A673 (cell line): ENCODE measurements at regions not wholly inside any gene's neighbourhood (a gene's known extent, or its start where the extent isn't known, plus 50 kb on each side); places are given as distances from the start of the nearest gene placed in this dataset.

Experiments
- BruUV-seq: library from RNA; stranded (reverse); fragments of 400-500 nt; replicated peaks from 2 replicates; lab custom pipeline; 2021; lab: Mats Ljungman, UMichigan
- CTCF ChIA-PET: fragments of 300-600 bp; sonication (Branson Sonifier 250); formaldehyde crosslinking; loops from one replicate; lab custom pipeline; 2022; ENCODE audit warnings: antibody characterized with exemption; lab: Charles Lee
- POLR2A ChIA-PET: fragments of 300-600 bp; sonication (Branson Sonifier 250); formaldehyde crosslinking; loops from one replicate; lab custom pipeline; 2022; ENCODE audit warnings: antibody characterized with exemption; ENCODE audit not compliant: low non-redundant PET; lab: Charles Lee
- DNase-seq: peaks from one replicate; pipeline ENCODE4 v3.0.0-alpha.2; 2015; ENCODE audit warnings: low spot score
- H3K27ac ChIP-seq: fragments of 200-600 bp; sonication (generic); 2 replicates; pipeline ENCODE4 v1.5.1; 2016; ENCODE audit warnings: mixed run types, low read depth, mild to moderate bottlenecking, mixed read lengths, antibody characterized with exemption, low read length; ENCODE audit not compliant: poor library complexity, severe bottlenecking
- H3K27me3 ChIP-seq: fragments of 200-600 bp; sonication (generic); replicated peaks from 2 replicates; pipeline ENCODE4 v1.6.1; 2017; ENCODE audit warnings: mixed run types, low read depth, mild to moderate bottlenecking, mixed read lengths, antibody characterized with exemption, low read length; ENCODE audit not compliant: insufficient read depth, poor library complexity
- H3K36me3 ChIP-seq: fragments of 200-600 bp; sonication (generic); 2 replicates; pipeline ENCODE4 v1.6.1; 2016; ENCODE audit warnings: mixed run types, mild to moderate bottlenecking, mixed read lengths, antibody characterized with exemption, low read length; ENCODE audit not compliant: insufficient read depth, poor library complexity, severe bottlenecking
- H3K4me1 ChIP-seq: fragments of 200-600 bp; sonication (generic); 2 replicates; pipeline ENCODE4 v1.6.1; 2017; ENCODE audit warnings: mixed run types, mild to moderate bottlenecking, mixed read lengths, antibody characterized with exemption, low read length; ENCODE audit not compliant: insufficient read depth, poor library complexity, severe bottlenecking
- H3K4me3 ChIP-seq: fragments of 200-600 bp; sonication (generic); 2 replicates; pipeline ENCODE4 v1.5.1; 2016; ENCODE audit warnings: low read depth, mixed run types, mild to moderate bottlenecking, mixed read lengths, low read length; ENCODE audit not compliant: poor library complexity, severe bottlenecking
- H3K9me3 ChIP-seq: fragments of 200-600 bp; sonication (generic); 2 replicates; pipeline ENCODE4 v1.6.1; 2016; ENCODE audit warnings: mixed run types, low read depth, mild to moderate bottlenecking, mixed read lengths, antibody characterized with exemption, low read length; ENCODE audit not compliant: poor library complexity, severe bottlenecking
- CTCF ChIP-seq: fragments of 300-800, 200-600 bp; sonication (generic); conservative IDR thresholded peaks from 2 replicates; pipeline ENCODE4 v1.5.1; 2017; ENCODE audit warnings: low read depth, mild to moderate bottlenecking, antibody characterized with exemption, low read length, moderate library complexity, mixed read lengths
- EZH2 ChIP-seq: fragments of 200-600 bp; sonication (generic); IDR thresholded peaks from 2 replicates; pipeline ENCODE4 v1.6.1; 2017; ENCODE audit warnings: borderline replicate concordance, low read depth, mild to moderate bottlenecking, mixed read lengths, antibody characterized with exemption, low read length; ENCODE audit not compliant: poor library complexity, severe bottlenecking
- intact Hi-C: fragments of 100-400 bp; cut with micrococcal nuclease; formaldehyde crosslinking; loops from one replicate; pipeline ENCODE4 v1.10.0; 2022; ENCODE audit not compliant: unreplicated experiment

GRCh38 chr4:127224556-127224955 is 408.2 kb upstream of the INTU start:
- Histone ChIP-seq H3K27me3 (no peaks in the 10 kb centered on the region), H3K27ac (no peak overlapping the region), H3K9me3 (no peaks in the 10 kb centered on the region), H3K4me3 (no peak overlapping the region), H3K36me3 (no peaks in the 10 kb centered on the region), H3K4me1 (no peaks in the 10 kb centered on the region)
- ChIA-PET POLR2A (no interaction called here), CTCF (no interaction called here)
- TF ChIP-seq EZH2 (no peak), CTCF (no peak)
- no TSS peak for BruUV-seq
- intact Hi-C loops: no loop called here
- no peak for DNase-seq

- H3K4me3 ChIP-seq: no peak overlapping the region
- no peaks in the 10 kb centered on the region for H3K36me3 ChIP-seq
- intact Hi-C loops: no loop called here
- H3K27me3 ChIP-seq: no peaks in the 10 kb centered on the region
- H3K9me3 ChIP-seq: no peaks in the 10 kb centered on the region
- TF ChIP-seq CTCF (no peak), EZH2 (no peak)
- no TSS peak for BruUV-seq
- H3K4me1 ChIP-seq: no peaks in the 10 kb centered on the region
- CTCF ChIA-PET: no interaction called here
- no peak overlapping the region for H3K27ac ChIP-seq
- DNase-seq: no peak
- POLR2A ChIA-PET: no interaction called here
Observed at GRCh38 chr4:127229855-127230608, 402.7 kb upstream of the INTU start.

GRCh38 chr4:127236889-127237288 is 395.9 kb upstream of the INTU start:
- Histone ChIP-seq H3K4me1 (peaks cover 6% of the 10 kb centered on the region), H3K27me3 (no peaks in the 10 kb centered on the region), H3K36me3 (no peaks in the 10 kb centered on the region), H3K4me3 (no peak overlapping the region), H3K9me3 (no peaks in the 10 kb centered on the region), H3K27ac (no peak overlapping the region)
- TF ChIP-seq CTCF (no peak), EZH2 (no peak)
- CTCF ChIA-PET: no interaction called here
- intact Hi-C loops: no loop called here
- no peak for DNase-seq
- POLR2A ChIA-PET: no interaction called here
- no TSS peak for BruUV-seq
